B cell (primary cell): ENCODE measurements at regions not wholly inside any gene's neighbourhood (a gene's known extent, or its start where the extent isn't known, plus 50 kb on each side); places are given as distances from the start of the nearest gene placed in this dataset.
"Not testable (repeated sequence)": the region's sequence is repeated elsewhere in the genome, so short reads cannot be mapped to it uniquely, and the experiment has no call there.

Experiments used
- CTCF ChIP-seq: fragments of 200-600 bp; IDR thresholded peaks from one replicate; pipeline ENCODE4 v1.8.0; 2022; ENCODE audit warnings: antibody characterized with exemption, mild to moderate bottlenecking
- EZH2 ChIP-seq: IDR thresholded peaks from 2 replicates; pipeline ENCODE4 v1.6.1; 2012; ENCODE audit warnings: borderline replicate concordance, low read depth, mild to moderate bottlenecking, moderate library complexity, low read length; ENCODE audit not compliant: insufficient read depth, poor library complexity, severe bottlenecking

DNA sequence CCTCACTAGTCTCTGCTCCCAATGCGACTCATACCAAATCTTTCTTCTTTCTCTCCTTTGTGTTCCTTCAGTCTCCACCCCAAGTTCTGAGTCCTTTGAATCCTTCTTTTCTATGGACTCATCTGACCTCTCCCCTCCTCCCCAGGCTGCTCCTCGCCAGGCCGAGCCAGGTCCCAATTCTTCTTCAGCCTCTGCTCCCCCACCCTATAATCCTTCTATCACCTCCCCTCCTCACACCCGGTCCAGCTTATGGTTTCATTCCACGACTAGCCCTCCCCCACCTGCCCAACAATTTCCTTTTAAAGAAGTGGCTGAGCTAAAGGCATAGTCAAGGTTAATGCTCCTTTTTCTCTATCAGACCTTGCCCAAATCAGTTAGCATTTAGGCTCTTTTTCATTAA is 518.5 kb downstream of the MATN1 start:
- not testable (repeated sequence) for TF ChIP-seq CTCF, EZH2
